AG20443 (cell line): ENCODE measurements at regions not wholly inside any gene's neighbourhood (a gene's known extent, or its start where the extent isn't known, plus 50 kb on each side); places are given as distances from the start of the nearest gene placed in this dataset.

Experiments used
- DNase-seq: peaks from one replicate; pipeline ENCODE4 v3.0.0; 2012; ENCODE audit warnings: low spot score, mixed read lengths

GRCh38 chr3:103653996-103654395, 1219.2 kb downstream of the ZPLD1 start:
- DNase-seq = no peak

- no peak for DNase-seq
Observed at GRCh38 chr3:103657756-103658155, 1222.9 kb downstream of the ZPLD1 start.

GRCh38 chr3:103660810-103661209, 1226.0 kb downstream of the ZPLD1 start:
- DNase-seq = no peak

GRCh38 chr3:103662591-103662990, 1227.8 kb downstream of the ZPLD1 start:
- DNase-seq = no peak

GRCh38 chr3:103672346-103672745, 1237.5 kb downstream of the ZPLD1 start:
- DNase-seq = no peak

GRCh38 chr3:103684904-103685303, 1250.1 kb downstream of the ZPLD1 start:
- no peak for DNase-seq

GRCh38 chr3:103685939-103686338, 1251.1 kb downstream of the ZPLD1 start:
- DNase-seq = no peak

- DNase-seq = no peak
Observed at GRCh38 chr3:103690536-103690935, 1255.7 kb downstream of the ZPLD1 start.

- DNase-seq = no peak
Observed at GRCh38 chr3:103693831-103694230, 1259.0 kb downstream of the ZPLD1 start.

- no peak for DNase-seq
Observed at GRCh38 chr3:103698646-103699045, 1263.8 kb downstream of the ZPLD1 start.

- DNase-seq = no peak
Observed at GRCh38 chr3:103699228-103699627, 1264.4 kb downstream of the ZPLD1 start.

GRCh38 chr3:103705641-103706040, 1270.8 kb downstream of the ZPLD1 start:
- no peak for DNase-seq

GRCh38 chr3:103706671-103707070, 1271.9 kb downstream of the ZPLD1 start:
- no peak for DNase-seq

- DNase-seq = no peak
Observed at GRCh38 chr3:103711670-103712069, 1276.9 kb downstream of the ZPLD1 start.

- no peak for DNase-seq
Observed at GRCh38 chr3:103712320-103713008, 1277.6 kb downstream of the ZPLD1 start.

GRCh38 chr3:103729547-103729946, 1294.7 kb downstream of the ZPLD1 start:
- no peak for DNase-seq

- no peak for DNase-seq
Observed at GRCh38 chr3:103730744-103731143, 1295.9 kb downstream of the ZPLD1 start.

- DNase-seq = no peak
Observed at GRCh38 chr3:103752986-103753385, 1318.2 kb downstream of the ZPLD1 start.

GRCh38 chr3:103767635-103768034, 1332.8 kb downstream of the ZPLD1 start:
- DNase-seq = no peak

GRCh38 chr3:103785017-103785416, 1350.2 kb downstream of the ZPLD1 start:
- DNase-seq = no peak

GRCh38 chr3:103785537-103785936, 1350.7 kb downstream of the ZPLD1 start:
- DNase-seq = no peak

- no peak for DNase-seq
Observed at GRCh38 chr3:103786296-103786695, 1351.5 kb downstream of the ZPLD1 start.

GRCh38 chr3:103787164-103787871, 1352.5 kb downstream of the ZPLD1 start:
- no peak for DNase-seq

GRCh38 chr3:103787879-103788278, 1353.1 kb downstream of the ZPLD1 start:
- no peak for DNase-seq
